Panc1 (cell line): ENCODE measurements at regions not wholly inside any gene's neighbourhood (a gene's known extent, or its start where the extent isn't known, plus 50 kb on each side); places are given as distances from the start of the nearest gene placed in this dataset.

ENCODE experiments used
- ATAC-seq: fragments of 200-7000 bp; cut with Tn5 transposase; 2 replicates; pipeline ENCODE4 v1.9.1; 2020; ENCODE audit warnings: mild to moderate bottlenecking, moderate library complexity
- BruUV-seq: library from RNA; stranded (reverse); fragments of 400-500 nt; replicated peaks from 2 replicates; lab custom pipeline; 2021; lab: Mats Ljungman, UMichigan
- CTCF ChIA-PET: fragments of 300-600 bp; sonication (Branson Sonifier 250); formaldehyde crosslinking; loops from one replicate; lab custom pipeline; 2022; ENCODE audit warnings: antibody characterized with exemption; lab: Charles Lee
- POLR2A ChIA-PET: fragments of 300-600 bp; sonication (Branson Sonifier 250); formaldehyde crosslinking; loops from one replicate; lab custom pipeline; 2022; ENCODE audit warnings: antibody characterized with exemption; lab: Charles Lee
- DNase-seq: peaks from one replicate; pipeline ENCODE4 v3.0.0-alpha.2; 2010; ENCODE audit warnings: low read depth, low spot score
- H3K27ac ChIP-seq: 2 replicates; pipeline ENCODE4 v1.5.1; 2011; ENCODE audit warnings: mild to moderate bottlenecking, low read length, inconsistent platforms
- H3K27me3 ChIP-seq: fragments of 200-500 bp; sonication (Bioruptor generic); 2 replicates; pipeline ENCODE4 v1.6.0; 2014; ENCODE audit warnings: low read length, inconsistent platforms; ENCODE audit not compliant: control insufficient read depth, insufficient read depth
- H3K36me3 ChIP-seq: fragments of 200-500 bp; sonication (Bioruptor generic); 2 replicates; pipeline ENCODE4 v1.5.1; 2014; ENCODE audit warnings: inconsistent platforms, mild to moderate bottlenecking, low read length, moderate library complexity; ENCODE audit not compliant: control insufficient read depth, insufficient read depth
- H3K4me1 ChIP-seq: 2 replicates; pipeline ENCODE4 v1.5.1; 2011; ENCODE audit warnings: inconsistent platforms, mild to moderate bottlenecking, low read length, moderate library complexity; ENCODE audit not compliant: control insufficient read depth, insufficient read depth
- H3K4me3 ChIP-seq, 2 experiments: 2 replicates each; pipeline ENCODE4 v1.5.1; 2011 to 2012; ENCODE audit warnings: low read depth in 2 of 2, low read length in 2 of 2, mild to moderate bottlenecking in 2 of 2, inconsistent platforms in 1 of 2, moderate library complexity in 1 of 2
- H3K9me3 ChIP-seq: fragments of 200-500 bp; sonication (Bioruptor generic); 2 replicates; pipeline ENCODE4 v1.5.1; 2014; ENCODE audit warnings: low read depth, mild to moderate bottlenecking, inconsistent platforms, low read length, moderate library complexity; ENCODE audit not compliant: control insufficient read depth, insufficient read depth
- CTCF ChIP-seq: fragments of 450-650 bp; IDR thresholded peaks from 2 replicates; pipeline ENCODE4 v1.5.1; 2017; ENCODE audit warnings: mild to moderate bottlenecking
- POLR2AphosphoS5 ChIP-seq: IDR thresholded peaks from 2 replicates; pipeline ENCODE4 v1.6.1; 2012; ENCODE audit warnings: mild to moderate bottlenecking, low read depth, low read length, moderate library complexity
- SIN3A ChIP-seq: IDR thresholded peaks from 2 replicates; pipeline ENCODE4 v1.6.1; 2012; ENCODE audit warnings: low read depth, mild to moderate bottlenecking, low read length, moderate library complexity, borderline replicate concordance; ENCODE audit not compliant: insufficient read depth
- TCF7L2 ChIP-seq: IDR thresholded peaks from 2 replicates; pipeline ENCODE4 v1.6.1; 2011; ENCODE audit warnings: mild to moderate bottlenecking, low read depth, low read length, inconsistent platforms
- in situ Hi-C: cut with HindIII; loops from 2 replicates; pipeline ENCODE4 v1.10.0; 2016; ENCODE audit warnings: low sequenced_read_pairs, low pct_unique_long_range_greater_than_20kb
- intact Hi-C: fragments of 100-400 bp; cut with micrococcal nuclease; formaldehyde crosslinking; loops from one replicate; pipeline ENCODE4 v1.10.0; 2022; ENCODE audit not compliant: unreplicated experiment
- TF ChIP-seq, protein P1 (sequence below), 2 experiments: IDR thresholded peaks; 2 replicates each; pipeline ENCODE4 v1.6.1; 2011 to 2012; ENCODE audit warnings: low read depth in 2 of 2, control low read depth in 1 of 2, low read length in 1 of 2, mild to moderate bottlenecking in 1 of 2, moderate library complexity in 1 of 2; ENCODE audit not compliant: insufficient read depth in 1 of 2

DNA sequence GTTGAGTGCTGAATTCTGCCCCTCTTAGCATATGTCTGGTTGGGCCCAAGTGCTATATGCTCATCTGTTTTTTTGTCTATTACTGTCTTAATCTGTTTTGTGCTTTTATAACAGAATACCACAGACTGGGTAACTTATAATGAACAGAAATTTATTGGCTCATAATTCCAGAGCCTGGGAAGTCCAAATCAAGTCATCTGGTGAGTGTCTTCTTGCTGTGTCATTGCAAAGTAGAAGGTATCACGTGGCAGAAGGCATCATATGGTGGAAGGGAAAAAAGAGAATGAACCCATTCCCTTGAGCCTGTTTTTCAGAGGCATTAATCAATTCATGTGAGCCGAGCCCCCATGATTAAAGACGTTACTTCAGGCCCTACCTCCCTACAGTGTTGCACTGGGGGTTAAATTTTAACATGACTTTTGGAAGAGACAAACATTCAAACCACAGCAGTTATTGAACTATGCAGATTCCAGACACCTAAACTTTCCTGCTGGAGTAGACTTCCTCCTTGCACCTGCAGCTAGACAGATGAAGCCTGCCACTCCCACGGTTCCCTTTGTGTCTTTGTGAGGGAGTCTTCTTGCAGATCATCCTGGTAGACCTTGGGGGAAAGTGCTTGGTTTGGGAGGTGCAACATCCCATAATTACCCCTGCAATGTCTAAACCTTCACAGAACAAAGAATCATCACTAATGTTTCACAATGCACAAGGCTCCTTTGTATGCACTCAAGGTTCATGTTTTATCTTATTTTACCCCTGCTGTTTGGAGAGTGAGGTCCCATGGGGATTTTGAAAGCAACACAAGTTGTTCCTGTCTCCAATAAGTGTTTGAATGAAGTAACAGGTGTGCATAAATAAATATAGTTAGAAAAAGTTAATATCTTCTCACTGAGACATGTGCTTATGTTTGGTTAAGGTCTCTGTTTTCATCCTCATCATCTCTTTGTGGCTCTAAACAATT, 64.7 kb upstream of the XCR1 start:
- ChIA-PET CTCF (no interaction called here), POLR2A (no interaction called here)
- intact Hi-C loops = no loop called here
- no TSS peak for BruUV-seq
- in situ Hi-C loops = no loop called here
- Histone ChIP-seq H3K4me1 (no peaks in the 10 kb centered on the region), H3K27me3 (no peaks in the 10 kb centered on the region), H3K9me3 (no peaks in the 10 kb centered on the region), H3K27ac (no peak overlapping the region), H3K4me3 (no peak overlapping the region), H3K36me3 (no peaks in the 10 kb centered on the region)
- ATAC-seq = no peak
- DNase-seq = no peak
- TF ChIP-seq POLR2AphosphoS5 = no peak
- no peak for TF ChIP-seq SIN3A
- no peak for TF ChIP-seq CTCF
- TF ChIP-seq, protein P1, sequence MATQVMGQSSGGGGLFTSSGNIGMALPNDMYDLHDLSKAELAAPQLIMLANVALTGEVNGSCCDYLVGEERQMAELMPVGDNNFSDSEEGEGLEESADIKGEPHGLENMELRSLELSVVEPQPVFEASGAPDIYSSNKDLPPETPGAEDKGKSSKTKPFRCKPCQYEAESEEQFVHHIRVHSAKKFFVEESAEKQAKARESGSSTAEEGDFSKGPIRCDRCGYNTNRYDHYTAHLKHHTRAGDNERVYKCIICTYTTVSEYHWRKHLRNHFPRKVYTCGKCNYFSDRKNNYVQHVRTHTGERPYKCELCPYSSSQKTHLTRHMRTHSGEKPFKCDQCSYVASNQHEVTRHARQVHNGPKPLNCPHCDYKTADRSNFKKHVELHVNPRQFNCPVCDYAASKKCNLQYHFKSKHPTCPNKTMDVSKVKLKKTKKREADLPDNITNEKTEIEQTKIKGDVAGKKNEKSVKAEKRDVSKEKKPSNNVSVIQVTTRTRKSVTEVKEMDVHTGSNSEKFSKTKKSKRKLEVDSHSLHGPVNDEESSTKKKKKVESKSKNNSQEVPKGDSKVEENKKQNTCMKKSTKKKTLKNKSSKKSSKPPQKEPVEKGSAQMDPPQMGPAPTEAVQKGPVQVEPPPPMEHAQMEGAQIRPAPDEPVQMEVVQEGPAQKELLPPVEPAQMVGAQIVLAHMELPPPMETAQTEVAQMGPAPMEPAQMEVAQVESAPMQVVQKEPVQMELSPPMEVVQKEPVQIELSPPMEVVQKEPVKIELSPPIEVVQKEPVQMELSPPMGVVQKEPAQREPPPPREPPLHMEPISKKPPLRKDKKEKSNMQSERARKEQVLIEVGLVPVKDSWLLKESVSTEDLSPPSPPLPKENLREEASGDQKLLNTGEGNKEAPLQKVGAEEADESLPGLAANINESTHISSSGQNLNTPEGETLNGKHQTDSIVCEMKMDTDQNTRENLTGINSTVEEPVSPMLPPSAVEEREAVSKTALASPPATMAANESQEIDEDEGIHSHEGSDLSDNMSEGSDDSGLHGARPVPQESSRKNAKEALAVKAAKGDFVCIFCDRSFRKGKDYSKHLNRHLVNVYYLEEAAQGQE (IDR thresholded peaks at IDR 0.05; ENCODE audit: insufficient read depth in 1 of 2, low read depth in 2 of 2, low read length in 1 of 2) = no peak
- no peak for TF ChIP-seq TCF7L2

GRCh38 chr3:46091046-46091445, 63.8 kb upstream of the XCR1 start:
- Histone ChIP-seq H3K27me3 (no peaks in the 10 kb centered on the region), H3K4me3 (no peak overlapping the region), H3K4me1 (no peaks in the 10 kb centered on the region), H3K36me3 (no peaks in the 10 kb centered on the region), H3K9me3 (no peaks in the 10 kb centered on the region), H3K27ac (no peak overlapping the region)
- BruUV-seq = no TSS peak
- no peak for ATAC-seq
- TF ChIP-seq POLR2AphosphoS5 = no peak
- TF ChIP-seq CTCF = no peak
- TF ChIP-seq, protein P1 (IDR thresholded peaks at IDR 0.05; ENCODE audit: insufficient read depth in 1 of 2, low read depth in 2 of 2, low read length in 1 of 2) = no peak
- TF ChIP-seq SIN3A = no peak
- TF ChIP-seq TCF7L2 = no peak
- intact Hi-C loops (no loop called here), in situ Hi-C loops (no loop called here)
- DNase-seq = no peak
- POLR2A ChIA-PET = no interaction called here
- CTCF ChIA-PET = no interaction called here
